GM13976 (cell line): ENCODE measurements at regions not wholly inside any gene's neighbourhood (a gene's known extent, or its start where the extent isn't known, plus 50 kb on each side); places are given as distances from the start of the nearest gene placed in this dataset.

ENCODE experiments used
- DNase-seq: peaks from one replicate; pipeline ENCODE4 v3.0.0; 2012; ENCODE audit warnings: low spot score
- in situ Hi-C: fragments of 300-500 bp; cut with MboI; formaldehyde crosslinking; loops from one replicate; pipeline ENCODE4 v1.12.0; 2022; ENCODE audit warnings: low sequenced_read_pairs, mixed read lengths, inconsistent platforms; ENCODE audit not compliant: unreplicated experiment
- TF ChIP-seq, protein P1 (sequence below): IDR thresholded peaks from 2 replicates; pipeline ENCODE4 v1.5.1; 2012; ENCODE audit warnings: borderline replicate concordance, mild to moderate bottlenecking; ENCODE audit not compliant: insufficient read depth; ENCODE audit errors: extremely low read depth, missing control alignments, control extremely low read depth

DNA sequence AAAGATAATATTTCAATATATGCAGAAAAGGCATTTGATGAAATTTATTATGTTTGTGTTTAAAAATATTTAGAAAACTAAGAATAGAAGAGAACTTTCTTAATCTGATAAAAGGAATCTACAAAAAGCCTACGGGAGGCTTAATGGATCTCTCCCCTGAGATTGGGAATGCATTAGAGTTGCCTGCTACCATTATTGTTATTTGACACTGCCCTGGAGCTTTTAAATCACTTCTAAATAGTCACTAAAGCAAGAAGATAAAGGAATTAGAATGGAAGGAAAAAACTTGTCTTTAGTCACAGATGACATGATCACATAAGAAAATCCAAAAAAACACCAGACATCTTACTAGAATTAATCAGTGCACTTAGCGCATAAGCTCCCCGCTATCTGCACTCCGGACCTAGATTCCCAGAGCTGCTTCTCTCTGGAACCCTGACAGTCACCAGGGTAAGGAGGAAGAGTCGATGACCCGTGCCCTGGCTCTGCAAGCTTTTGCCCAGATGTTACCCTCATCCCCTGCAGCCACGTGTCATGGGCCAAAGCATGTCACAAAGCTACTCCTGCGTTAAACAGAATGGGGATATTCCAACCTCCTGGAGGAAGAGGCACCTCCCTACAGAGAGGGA lies 97.1 kb downstream of the MINAR1 start:
- in situ Hi-C loops: no loop called here
- TF ChIP-seq, protein P1, sequence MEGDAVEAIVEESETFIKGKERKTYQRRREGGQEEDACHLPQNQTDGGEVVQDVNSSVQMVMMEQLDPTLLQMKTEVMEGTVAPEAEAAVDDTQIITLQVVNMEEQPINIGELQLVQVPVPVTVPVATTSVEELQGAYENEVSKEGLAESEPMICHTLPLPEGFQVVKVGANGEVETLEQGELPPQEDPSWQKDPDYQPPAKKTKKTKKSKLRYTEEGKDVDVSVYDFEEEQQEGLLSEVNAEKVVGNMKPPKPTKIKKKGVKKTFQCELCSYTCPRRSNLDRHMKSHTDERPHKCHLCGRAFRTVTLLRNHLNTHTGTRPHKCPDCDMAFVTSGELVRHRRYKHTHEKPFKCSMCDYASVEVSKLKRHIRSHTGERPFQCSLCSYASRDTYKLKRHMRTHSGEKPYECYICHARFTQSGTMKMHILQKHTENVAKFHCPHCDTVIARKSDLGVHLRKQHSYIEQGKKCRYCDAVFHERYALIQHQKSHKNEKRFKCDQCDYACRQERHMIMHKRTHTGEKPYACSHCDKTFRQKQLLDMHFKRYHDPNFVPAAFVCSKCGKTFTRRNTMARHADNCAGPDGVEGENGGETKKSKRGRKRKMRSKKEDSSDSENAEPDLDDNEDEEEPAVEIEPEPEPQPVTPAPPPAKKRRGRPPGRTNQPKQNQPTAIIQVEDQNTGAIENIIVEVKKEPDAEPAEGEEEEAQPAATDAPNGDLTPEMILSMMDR: no peak
- no peak for DNase-seq

DNA sequence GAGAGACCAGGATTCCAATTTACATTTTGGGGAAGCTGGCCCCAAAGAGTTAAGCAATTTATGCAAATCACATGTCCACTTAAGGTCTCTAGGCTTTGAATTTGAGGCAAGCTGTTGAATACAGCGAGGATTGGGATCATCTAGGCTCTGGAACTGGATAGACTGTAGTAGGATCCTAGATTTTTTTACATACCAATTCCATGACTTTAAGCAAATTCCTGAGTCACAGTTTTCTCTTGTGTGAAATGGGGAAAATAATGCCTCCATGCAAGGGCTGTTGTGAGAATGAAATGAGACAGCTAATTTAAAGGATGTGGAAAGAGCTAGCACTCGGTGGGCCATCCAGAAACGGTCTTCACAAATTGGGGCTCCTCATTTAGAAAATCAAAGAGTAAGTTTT lies 103.4 kb downstream of the MINAR1 start:
- DNase-seq: no peak
- in situ Hi-C loops: no loop called here
- TF ChIP-seq, protein P1: no peak

DNA sequence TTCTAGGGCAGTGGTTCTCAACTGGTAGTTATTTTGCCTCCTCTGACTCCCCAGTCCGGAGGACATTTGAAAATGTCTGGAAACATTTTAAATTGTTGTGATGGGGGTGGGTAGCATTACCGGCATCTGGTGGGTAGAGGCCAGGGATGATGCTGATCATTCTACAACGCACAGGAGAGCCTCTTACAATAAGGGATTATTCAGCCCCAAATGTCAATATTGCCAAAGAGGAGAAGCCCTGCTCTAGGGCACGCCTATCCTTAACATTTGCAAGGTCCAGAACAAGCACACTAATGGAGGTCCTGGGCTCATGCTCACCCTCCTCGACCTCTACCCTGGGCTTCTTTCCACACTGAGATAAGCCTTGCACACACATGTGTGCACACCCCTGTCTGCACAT lies 106.4 kb downstream of the MINAR1 start:
- TF ChIP-seq, protein P1: no peak
- in situ Hi-C loops: no loop called here
- DNase-seq: no peak

DNA sequence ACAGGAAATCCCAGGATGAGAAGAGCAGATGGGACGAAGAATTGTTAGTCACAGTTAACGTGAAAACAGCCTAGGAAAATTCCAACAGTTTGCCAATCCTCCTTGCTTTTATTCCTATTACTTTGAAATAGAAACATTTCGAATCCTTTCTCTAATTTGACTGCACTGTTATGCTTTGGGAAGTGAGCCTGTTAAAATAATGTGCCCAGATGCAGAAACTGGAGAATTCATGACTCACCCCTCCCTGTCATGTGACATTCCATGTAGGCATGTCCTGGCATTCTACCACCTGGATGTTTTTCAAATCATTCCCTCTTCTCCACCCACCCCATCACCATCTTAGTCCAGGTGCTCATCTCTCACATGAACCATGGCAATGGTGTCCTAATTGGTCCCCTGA lies 107.3 kb downstream of the MINAR1 start:
- in situ Hi-C loops: no loop called here
- TF ChIP-seq, protein P1: no peak
- no peak for DNase-seq

DNA sequence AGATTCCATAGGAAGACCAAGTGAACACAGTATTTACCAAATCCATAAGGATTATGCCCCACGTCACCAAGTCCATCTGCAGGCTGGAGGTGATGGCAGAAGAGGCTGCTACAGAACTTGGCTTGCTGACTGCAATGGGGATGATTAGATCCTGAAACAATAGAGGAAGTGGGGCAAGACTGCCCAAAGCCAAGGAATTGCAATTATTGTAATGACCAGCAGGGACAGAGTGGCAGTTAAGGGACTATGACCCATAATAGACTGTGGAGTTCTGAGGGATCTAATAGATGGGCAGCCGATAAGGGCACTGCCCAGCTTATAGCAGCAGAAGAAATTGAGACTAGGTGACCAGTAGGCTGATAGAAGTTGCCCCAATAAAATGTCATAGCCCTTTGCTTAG lies 108.4 kb downstream of the MINAR1 start:
- in situ Hi-C loops: no loop called here
- TF ChIP-seq, protein P1: no peak
- no peak for DNase-seq

DNA sequence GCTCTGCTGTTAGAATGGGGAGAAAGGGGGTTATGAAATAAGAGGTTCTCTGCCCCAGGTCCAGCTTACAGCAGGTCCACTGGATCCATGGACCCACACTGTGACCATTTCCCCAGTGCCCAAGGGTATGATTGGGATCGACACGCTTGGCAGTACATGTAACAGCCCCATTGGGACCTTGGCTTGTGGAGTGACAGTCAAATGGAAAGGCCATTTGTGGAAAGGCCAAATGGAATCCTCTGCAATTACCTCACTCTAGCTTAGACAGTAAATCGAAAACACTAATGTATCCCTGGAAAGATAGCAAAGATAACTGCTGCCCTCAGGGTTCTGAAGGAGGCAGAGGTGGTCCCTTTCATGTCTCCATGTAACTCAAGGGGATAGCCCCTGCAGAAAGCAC lies 109.1 kb downstream of the MINAR1 start:
- in situ Hi-C loops: no loop called here
- TF ChIP-seq, protein P1: no peak
- no peak for DNase-seq
